ENCODE measurements at regions not wholly inside any gene's neighbourhood (a gene's known extent, or its start where the extent isn't known, plus 50 kb on each side); places are given as distances from the start of the nearest gene placed in this dataset.
"Not testable (repeated sequence)": the region's sequence is repeated elsewhere in the genome, so short reads cannot be mapped to it uniquely, and the experiment has no call there.

GRCh38 chr5:166291800-166292199 is 1999.6 kb upstream of the WWC1 start:
- not testable (repeated sequence) for TF ChIP-seq POLR2AphosphoS5 (IDR thresholded peaks at IDR 0.05; ENCODE audit: borderline replicate concordance, low read depth, low read length); EZH2 (IDR thresholded peaks at IDR 0.05)
